HUES48 (cell line): ENCODE measurements at regions not wholly inside any gene's neighbourhood (a gene's known extent, or its start where the extent isn't known, plus 50 kb on each side); places are given as distances from the start of the nearest gene placed in this dataset.

ENCODE experiments used
- H3K27ac ChIP-seq: one replicate; pipeline ENCODE4 v1.7.0; 2013; ENCODE audit warnings: low read depth, low read length, inconsistent platforms
- H3K27me3 ChIP-seq: 2 replicates; pipeline ENCODE4 v1.6.1; 2013; ENCODE audit warnings: mild to moderate bottlenecking, low read length; ENCODE audit not compliant: control insufficient read depth, insufficient read depth
- H3K36me3 ChIP-seq: 2 replicates; pipeline ENCODE4 v1.6.1; 2013; ENCODE audit warnings: low read length; ENCODE audit not compliant: control insufficient read depth, insufficient read depth
- H3K4me1 ChIP-seq: 2 replicates; pipeline ENCODE4 v1.6.1; 2013; ENCODE audit warnings: mild to moderate bottlenecking, low read length; ENCODE audit not compliant: control insufficient read depth, insufficient read depth
- H3K4me3 ChIP-seq: 2 replicates; pipeline ENCODE4 v1.5.1; 2013; ENCODE audit warnings: mild to moderate bottlenecking, low read depth, low read length
- H3K9ac ChIP-seq: 2 replicates; pipeline ENCODE4 v1.6.1; 2013; ENCODE audit warnings: mild to moderate bottlenecking, low read depth, low read length, moderate library complexity
- H3K9me3 ChIP-seq: 2 replicates; pipeline ENCODE4 v1.6.1; 2013; ENCODE audit warnings: low read length; ENCODE audit not compliant: control insufficient read depth, insufficient read depth

- H3K27ac ChIP-seq, result no peak overlapping the region
Measured at GRCh38 chr5:29412979-29413378, 1780.5 kb upstream of the CDH6 start.

GRCh38 chr5:29402270-29402669, 1791.2 kb upstream of the CDH6 start:
- peaks cover 13% of the 10 kb centered on the region for H3K9me3 ChIP-seq
- no peaks in the 10 kb centered on the region for H3K27me3 ChIP-seq
- H3K4me3 ChIP-seq, result no peak overlapping the region
- no peak overlapping the region for H3K27ac ChIP-seq
- no peaks in the 10 kb centered on the region for H3K4me1 ChIP-seq
- H3K9ac ChIP-seq, result no peak overlapping the region
- no peaks in the 10 kb centered on the region for H3K36me3 ChIP-seq

More at GRCh38 chr5:29412979-29413378, 1780.5 kb upstream of the CDH6 start:
- no peaks in the 10 kb centered on the region for H3K36me3 ChIP-seq
- H3K4me3 ChIP-seq, result no peak overlapping the region
- H3K9me3 ChIP-seq, result no peaks in the 10 kb centered on the region
- H3K9ac ChIP-seq, result no peak overlapping the region
- no peaks in the 10 kb centered on the region for H3K27me3 ChIP-seq
- no peaks in the 10 kb centered on the region for H3K4me1 ChIP-seq

GRCh38 chr5:29389993-29390392, 1803.5 kb upstream of the CDH6 start:
- 0 out of 2 replicates have a peak, but pooled peaks cover 2% of the 10 kb centered on the region for H3K9me3 ChIP-seq
- no peaks in the 10 kb centered on the region; the same call in 1 of the 2 replicates for H3K4me1 ChIP-seq
- H3K4me3 ChIP-seq, result no peak overlapping the region
- H3K36me3 ChIP-seq, result no peaks in the 10 kb centered on the region
- no peak overlapping the region for H3K9ac ChIP-seq
- no peak overlapping the region for H3K27ac ChIP-seq
- no peaks in the 10 kb centered on the region for H3K27me3 ChIP-seq

GRCh38 chr5:29387384-29387783, 1806.1 kb upstream of the CDH6 start:
- H3K9me3 ChIP-seq, result 0 out of 2 replicates have a peak, but pooled peaks cover 2% of the 10 kb centered on the region

GRCh38 chr5:29382780-29383179, 1810.7 kb upstream of the CDH6 start:
- H3K36me3 ChIP-seq, result no peaks in the 10 kb centered on the region

More at GRCh38 chr5:29387384-29387783, 1806.1 kb upstream of the CDH6 start:
- Histone ChIP-seq H3K4me1 (no peaks in the 10 kb centered on the region; the same call in 1 of the 2 replicates), H3K4me3 (no peak overlapping the region), H3K27ac (no peak overlapping the region), H3K9ac (no peak overlapping the region), H3K36me3 (no peaks in the 10 kb centered on the region), H3K27me3 (no peaks in the 10 kb centered on the region)

GRCh38 chr5:29380029-29380428, 1813.5 kb upstream of the CDH6 start:
- H3K27ac ChIP-seq, result no peak overlapping the region
- no peak overlapping the region for H3K9ac ChIP-seq
- H3K9me3 ChIP-seq, result no peaks in the 10 kb centered on the region
- H3K4me3 ChIP-seq, result no peak overlapping the region
- H3K36me3 ChIP-seq, result no peaks in the 10 kb centered on the region
- no peaks in the 10 kb centered on the region for H3K4me1 ChIP-seq
- no peaks in the 10 kb centered on the region for H3K27me3 ChIP-seq

More at GRCh38 chr5:29382780-29383179, 1810.7 kb upstream of the CDH6 start:
- Histone ChIP-seq H3K9ac (no peak overlapping the region), H3K4me3 (no peak overlapping the region), H3K27ac (no peak overlapping the region), H3K27me3 (no peaks in the 10 kb centered on the region), H3K9me3 (no peaks in the 10 kb centered on the region), H3K4me1 (no peaks in the 10 kb centered on the region; the same call in 1 of the 2 replicates)

- Histone ChIP-seq H3K4me1 (no peaks in the 10 kb centered on the region), H3K27me3 (no peaks in the 10 kb centered on the region), H3K27ac (no peak overlapping the region), H3K9ac (no peak overlapping the region), H3K4me3 (no peak overlapping the region), H3K9me3 (no peaks in the 10 kb centered on the region), H3K36me3 (no peaks in the 10 kb centered on the region)
Measured at GRCh38 chr5:29379619-29380018, 1813.9 kb upstream of the CDH6 start.

GRCh38 chr5:29378104-29378503, 1815.4 kb upstream of the CDH6 start:
- H3K36me3 ChIP-seq, result no peaks in the 10 kb centered on the region
- H3K4me3 ChIP-seq, result no peak overlapping the region
- H3K9me3 ChIP-seq, result no peaks in the 10 kb centered on the region
- no peaks in the 10 kb centered on the region for H3K4me1 ChIP-seq
- H3K27ac ChIP-seq, result no peak overlapping the region
- no peak overlapping the region for H3K9ac ChIP-seq
- no peaks in the 10 kb centered on the region for H3K27me3 ChIP-seq

- no peaks in the 10 kb centered on the region for H3K9me3 ChIP-seq
- no peaks in the 10 kb centered on the region for H3K4me1 ChIP-seq
- no peak overlapping the region for H3K4me3 ChIP-seq
- no peak overlapping the region for H3K9ac ChIP-seq
- no peak overlapping the region for H3K27ac ChIP-seq
- H3K36me3 ChIP-seq, result no peaks in the 10 kb centered on the region
- H3K27me3 ChIP-seq, result no peaks in the 10 kb centered on the region
Measured at GRCh38 chr5:29370248-29370647, 1823.2 kb upstream of the CDH6 start.

- Histone ChIP-seq H3K9me3 (no peaks in the 10 kb centered on the region), H3K4me1 (no peaks in the 10 kb centered on the region), H3K27ac (no peak overlapping the region), H3K9ac (no peak overlapping the region), H3K4me3 (no peak overlapping the region), H3K27me3 (no peaks in the 10 kb centered on the region), H3K36me3 (no peaks in the 10 kb centered on the region)
Measured at GRCh38 chr5:29367176-29367833, 1826.2 kb upstream of the CDH6 start.

GRCh38 chr5:29351170-29351569, 1842.3 kb upstream of the CDH6 start:
- Histone ChIP-seq H3K9me3 (peaks cover 15% of the 10 kb centered on the region), H3K4me1 (no peaks in the 10 kb centered on the region), H3K36me3 (no peaks in the 10 kb centered on the region)

More at GRCh38 chr5:29351170-29351569, 1842.3 kb upstream of the CDH6 start:
- H3K27ac ChIP-seq, result no peak overlapping the region
- no peaks in the 10 kb centered on the region for H3K27me3 ChIP-seq
- no peak overlapping the region for H3K4me3 ChIP-seq
- H3K9ac ChIP-seq, result no peak overlapping the region
